GM12874 (cell line): ENCODE measurements at regions not wholly inside any gene's neighbourhood (a gene's known extent, or its start where the extent isn't known, plus 50 kb on each side); places are given as distances from the start of the nearest gene placed in this dataset.

Experiments
- CTCF ChIP-seq: IDR thresholded peaks from 2 replicates; pipeline ENCODE4 v1.5.1; 2011; ENCODE audit warnings: low read depth, mild to moderate bottlenecking, control low read depth, low read length, moderate library complexity; ENCODE audit not compliant: insufficient read depth

GRCh38 chr3:166685246-166685645 lies 694.9 kb downstream of the ZBBX start:
- TF ChIP-seq CTCF: no peak

GRCh38 chr3:166669781-166670180 lies 710.3 kb downstream of the ZBBX start:
- TF ChIP-seq CTCF: no peak

GRCh38 chr3:166663194-166663593 lies 716.9 kb downstream of the ZBBX start:
- TF ChIP-seq CTCF: no peak

- TF ChIP-seq CTCF: no peak
These were observed 718.5 kb downstream of the ZBBX start for GRCh38 chr3:166661621-166662020.

- no peak for TF ChIP-seq CTCF
These were observed 719.1 kb downstream of the ZBBX start for GRCh38 chr3:166660962-166661361.

- no peak for TF ChIP-seq CTCF
These were observed 742.0 kb downstream of the ZBBX start for GRCh38 chr3:166637984-166638530.

GRCh38 chr3:166634091-166634746 lies 745.9 kb downstream of the ZBBX start:
- no peak for TF ChIP-seq CTCF
